Suprapubic skin (tissue), 3 donors: ENCODE measurements at regions not wholly inside any gene's neighbourhood (a gene's known extent, or its start where the extent isn't known, plus 50 kb on each side); places are given as distances from the start of the nearest gene placed in this dataset.

Source experiments
- EP300 ChIP-seq: sonication (generic); formaldehyde crosslinking; IDR thresholded peaks from one replicate; pipeline ENCODE4 v1.6.1; 2017; ENCODE audit warnings: antibody characterized with exemption
- TF ChIP-seq, protein P1 (sequence below), 2 donors: fragments of 200-600 bp in 1 of 2; fragments of 450-650 bp in 1 of 2; sonication (generic) in 1 of 2; IDR thresholded peaks; one replicate each; pipeline ENCODE4 v1.5.1; 2016 to 2019; ENCODE audit warnings: antibody characterized with exemption in 2 of 2, mild to moderate bottlenecking in 1 of 2, moderate library complexity in 1 of 2

DNA sequence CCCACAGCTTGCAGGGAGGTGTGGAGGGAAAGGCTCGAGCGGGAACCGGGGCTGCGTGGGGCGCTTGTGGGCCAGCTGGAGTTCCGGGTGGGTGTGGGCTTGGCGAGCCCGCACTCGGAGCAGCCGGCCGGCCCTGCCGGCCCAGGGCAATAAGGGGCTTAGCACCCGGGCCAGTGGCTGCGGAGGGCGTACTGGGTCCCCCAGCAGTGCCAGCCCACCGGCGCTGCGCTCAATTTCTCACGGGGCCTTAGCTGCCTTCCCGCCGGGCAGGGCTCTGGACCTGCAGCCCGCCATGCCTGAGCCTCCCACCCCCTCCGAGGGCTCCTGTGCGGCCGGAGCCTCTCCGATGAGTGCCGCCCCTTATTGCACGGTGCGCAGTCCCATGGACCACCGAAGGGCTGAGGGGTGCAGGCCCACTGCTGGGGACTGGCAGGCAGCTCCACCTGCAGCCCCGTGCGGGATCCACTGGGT, 1242.2 kb upstream of the EYS start:
- TF ChIP-seq, protein P1, sequence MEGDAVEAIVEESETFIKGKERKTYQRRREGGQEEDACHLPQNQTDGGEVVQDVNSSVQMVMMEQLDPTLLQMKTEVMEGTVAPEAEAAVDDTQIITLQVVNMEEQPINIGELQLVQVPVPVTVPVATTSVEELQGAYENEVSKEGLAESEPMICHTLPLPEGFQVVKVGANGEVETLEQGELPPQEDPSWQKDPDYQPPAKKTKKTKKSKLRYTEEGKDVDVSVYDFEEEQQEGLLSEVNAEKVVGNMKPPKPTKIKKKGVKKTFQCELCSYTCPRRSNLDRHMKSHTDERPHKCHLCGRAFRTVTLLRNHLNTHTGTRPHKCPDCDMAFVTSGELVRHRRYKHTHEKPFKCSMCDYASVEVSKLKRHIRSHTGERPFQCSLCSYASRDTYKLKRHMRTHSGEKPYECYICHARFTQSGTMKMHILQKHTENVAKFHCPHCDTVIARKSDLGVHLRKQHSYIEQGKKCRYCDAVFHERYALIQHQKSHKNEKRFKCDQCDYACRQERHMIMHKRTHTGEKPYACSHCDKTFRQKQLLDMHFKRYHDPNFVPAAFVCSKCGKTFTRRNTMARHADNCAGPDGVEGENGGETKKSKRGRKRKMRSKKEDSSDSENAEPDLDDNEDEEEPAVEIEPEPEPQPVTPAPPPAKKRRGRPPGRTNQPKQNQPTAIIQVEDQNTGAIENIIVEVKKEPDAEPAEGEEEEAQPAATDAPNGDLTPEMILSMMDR (IDR thresholded peaks at IDR 0.05): no peak
- no peak for TF ChIP-seq EP300
